ENCODE measurements at regions not wholly inside any gene's neighbourhood (a gene's known extent, or its start where the extent isn't known, plus 50 kb on each side); places are given as distances from the start of the nearest gene placed in this dataset.

DNA sequence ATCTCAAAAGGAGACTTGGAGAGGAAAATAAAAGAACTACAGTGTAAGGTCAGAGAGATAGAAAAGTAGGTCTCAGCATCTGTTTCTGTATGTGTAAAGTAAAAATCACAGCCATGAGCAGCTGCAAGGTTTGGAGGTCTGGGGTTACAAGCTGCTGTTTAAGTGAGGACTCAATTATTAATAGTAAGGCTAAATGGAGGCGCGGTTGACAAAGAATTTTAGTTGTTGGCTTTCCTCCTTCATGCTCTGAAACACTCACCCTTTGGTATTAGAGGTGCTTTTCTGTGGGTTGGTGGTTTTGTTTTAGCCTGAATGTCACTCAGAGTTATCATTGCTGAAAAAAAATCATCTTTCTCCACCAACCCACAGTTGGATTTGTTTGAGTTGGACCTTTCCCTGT lies 59.8 kb upstream of the HAO2 start:
- Histone ChIP-seq H3K36me3 (ENCODE audit: control insufficient read depth, insufficient read depth, low read length) (no peaks in the 10 kb centered on the region), H3K9me3 (ENCODE audit: control insufficient read depth, low read length) (no peaks in the 10 kb centered on the region), H3K27me3 (ENCODE audit: control insufficient read depth, insufficient read depth, low read length) (no peaks in the 10 kb centered on the region), H3K9ac (no peak overlapping the region), H3K27ac (no peak overlapping the region), H3K4me2 (ENCODE audit: low read length) (no peak overlapping the region), H3K79me2 (no peaks in the 10 kb centered on the region), H2AFZ (no peak overlapping the region), H3K4me1 (no peaks in the 10 kb centered on the region), H3K4me3 (ENCODE audit: low read depth, low read length) (no peak overlapping the region)
- no peak for TF ChIP-seq CTCF (IDR thresholded peaks at IDR 0.05)

DNA sequence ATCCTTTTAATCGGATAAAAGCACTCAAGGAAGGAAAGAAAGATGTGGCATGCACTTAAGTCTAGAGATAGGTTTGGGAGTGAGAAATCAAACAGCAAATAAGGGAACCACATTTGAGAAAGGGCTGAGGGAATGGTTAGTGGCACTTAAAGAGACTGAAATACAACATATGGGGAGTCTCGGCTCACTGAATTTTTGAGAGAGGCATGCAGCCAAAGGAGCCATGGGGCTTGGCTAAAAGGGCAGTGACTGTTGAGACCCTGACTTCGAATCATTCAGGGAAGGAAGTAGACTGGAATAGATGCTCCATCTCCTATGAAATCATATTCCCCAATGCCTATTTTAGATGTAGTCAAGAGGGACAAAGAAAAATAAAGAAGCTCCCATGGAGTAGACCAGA lies 58.3 kb upstream of the HAO2 start:
- no peaks in the 10 kb centered on the region for H3K27me3 ChIP-seq (ENCODE audit: control insufficient read depth, insufficient read depth, low read length)
- H3K9me3 ChIP-seq (ENCODE audit: control insufficient read depth, low read length): no peaks in the 10 kb centered on the region
- no peaks in the 10 kb centered on the region for H3K36me3 ChIP-seq (ENCODE audit: control insufficient read depth, insufficient read depth, low read length)
- no peaks in the 10 kb centered on the region for H3K79me2 ChIP-seq
- TF ChIP-seq CTCF (IDR thresholded peaks at IDR 0.05): no peak
- no peak overlapping the region for H3K4me3 ChIP-seq (ENCODE audit: low read depth, low read length)
- H3K9ac ChIP-seq: no peak overlapping the region
- H3K4me2 ChIP-seq (ENCODE audit: low read length): no peak overlapping the region
- no peaks in the 10 kb centered on the region for H3K4me1 ChIP-seq
- no peak overlapping the region for H2AFZ ChIP-seq
- H3K27ac ChIP-seq: no peak overlapping the region

GRCh38 chr1:119312500-119312899 lies 56.1 kb upstream of the HAO2 start:
- H2AFZ ChIP-seq: no peak overlapping the region
- no peak overlapping the region for H3K27ac ChIP-seq
- H3K27me3 ChIP-seq (ENCODE audit: control insufficient read depth, insufficient read depth, low read length): no peaks in the 10 kb centered on the region
- no peak for TF ChIP-seq CTCF (IDR thresholded peaks at IDR 0.05)
- H3K36me3 ChIP-seq (ENCODE audit: control insufficient read depth, insufficient read depth, low read length): no peaks in the 10 kb centered on the region
- H3K9ac ChIP-seq: no peak overlapping the region
- no peaks in the 10 kb centered on the region for H3K4me1 ChIP-seq
- H3K9me3 ChIP-seq (ENCODE audit: control insufficient read depth, low read length): no peaks in the 10 kb centered on the region
- no peak overlapping the region for H3K4me3 ChIP-seq (ENCODE audit: low read depth, low read length)
- no peak overlapping the region for H3K4me2 ChIP-seq (ENCODE audit: low read length)
- no peaks in the 10 kb centered on the region for H3K79me2 ChIP-seq

GRCh38 chr1:119314001-119314796 lies 54.4 kb upstream of the HAO2 start:
- Histone ChIP-seq H3K79me2 (no peaks in the 10 kb centered on the region), H2AFZ (no peak overlapping the region), H3K4me2 (ENCODE audit: low read length) (no peak overlapping the region), H3K4me1 (no peaks in the 10 kb centered on the region), H3K36me3 (ENCODE audit: control insufficient read depth, insufficient read depth, low read length) (no peaks in the 10 kb centered on the region), H3K9ac (no peak overlapping the region), H3K9me3 (ENCODE audit: control insufficient read depth, low read length) (no peaks in the 10 kb centered on the region), H3K4me3 (ENCODE audit: low read depth, low read length) (no peak overlapping the region), H3K27me3 (ENCODE audit: control insufficient read depth, insufficient read depth, low read length) (no peaks in the 10 kb centered on the region), H3K27ac (no peak overlapping the region)
- no peak for TF ChIP-seq CTCF (IDR thresholded peaks at IDR 0.05)

- Histone ChIP-seq H3K9ac (no peak overlapping the region), H3K4me2 (ENCODE audit: low read length) (no peak overlapping the region), H3K4me1 (no peaks in the 10 kb centered on the region), H3K9me3 (ENCODE audit: control insufficient read depth, low read length) (no peaks in the 10 kb centered on the region), H3K27ac (no peak overlapping the region), H3K36me3 (ENCODE audit: control insufficient read depth, insufficient read depth, low read length) (no peaks in the 10 kb centered on the region), H2AFZ (no peak overlapping the region), H3K27me3 (ENCODE audit: control insufficient read depth, insufficient read depth, low read length) (no peaks in the 10 kb centered on the region), H3K79me2 (no peaks in the 10 kb centered on the region), H3K4me3 (ENCODE audit: low read depth, low read length) (no peak overlapping the region)
- TF ChIP-seq CTCF (IDR thresholded peaks at IDR 0.05): no peak
Measured at GRCh38 chr1:119316870-119317416, 51.6 kb upstream of the HAO2 start.

Measured in parathyroid adenoma (tissue), 2 donors.